GM18867 (cell line): ENCODE measurements at regions not wholly inside any gene's neighbourhood (a gene's known extent, or its start where the extent isn't known, plus 50 kb on each side); places are given as distances from the start of the nearest gene placed in this dataset.
A peak's percentile ranks its signal among the peaks of the same experiment; 100 is the strongest.
"Not testable (repeated sequence)": the region's sequence is repeated elsewhere in the genome, so short reads cannot be mapped to it uniquely, and the experiment has no call there.

ENCODE experiments used
- ATAC-seq: cut with Tn5 transposase; IDR thresholded peaks from one replicate; pipeline ENCODE4 v1.9.1; 2021; ENCODE audit warnings: mild to moderate bottlenecking, moderate library complexity; ENCODE audit not compliant: unreplicated experiment

GRCh38 chr14:37977481-37977880 lies 230.2 kb upstream of the SSTR1 start:
- ATAC-seq = no peak

DNA sequence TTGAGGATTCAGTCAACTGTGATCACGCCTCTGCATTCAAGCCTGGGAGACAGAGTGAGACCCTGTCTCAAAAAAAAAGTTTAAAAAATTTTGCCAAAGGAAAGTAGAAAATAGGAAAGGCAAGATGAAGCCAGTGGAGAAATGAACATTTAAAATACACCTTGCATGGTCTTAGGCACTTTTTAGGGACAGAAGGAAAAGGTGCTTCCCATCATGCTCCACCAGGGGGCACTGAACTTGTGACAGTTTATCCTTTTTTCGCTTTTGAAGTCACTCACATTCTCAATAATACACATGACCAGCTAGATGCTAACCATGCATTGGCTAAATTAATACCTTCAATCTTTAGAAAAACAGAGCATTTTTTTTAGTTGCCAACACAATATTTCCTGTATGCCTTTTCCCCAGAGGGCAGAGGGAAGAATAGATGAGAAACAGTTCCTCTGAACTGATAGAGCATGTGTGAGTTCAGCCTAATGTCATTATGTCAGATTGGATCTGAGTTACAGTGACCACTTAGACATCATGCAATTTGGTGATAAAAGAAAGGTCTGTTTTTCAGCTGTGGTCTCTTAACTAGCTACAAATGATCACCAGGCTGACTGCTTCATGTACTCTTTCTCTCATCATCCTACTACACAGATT lies 221.8 kb upstream of the SSTR1 start:
- ATAC-seq = peak; percentile 65

DNA sequence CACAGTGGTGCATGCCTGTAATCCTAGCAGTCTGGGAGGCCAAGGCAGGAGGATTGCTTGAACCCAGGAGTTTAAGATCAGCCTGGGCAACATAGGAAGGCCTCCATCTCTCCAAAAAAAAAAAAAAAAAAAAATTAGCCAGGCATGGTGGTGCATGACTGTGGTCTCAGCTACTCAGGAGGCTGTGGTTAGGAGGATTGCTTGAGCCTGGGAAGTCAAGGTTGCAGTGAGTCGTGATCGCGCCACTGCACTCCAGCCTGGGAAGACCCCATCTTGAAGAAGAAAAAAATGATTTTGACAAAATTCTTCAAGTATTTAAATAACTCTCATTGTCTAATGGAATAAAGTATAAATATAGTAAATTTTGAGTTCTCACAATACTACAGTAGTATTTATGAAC lies 219.2 kb upstream of the SSTR1 start:
- no peak for ATAC-seq

- ATAC-seq = no peak
These were observed 216.7 kb upstream of the SSTR1 start for GRCh38 chr14:37991027-37991426.

- no peak for ATAC-seq
These were observed 215.2 kb upstream of the SSTR1 start for GRCh38 chr14:37992499-37992898.

GRCh38 chr14:37994846-37995372 lies 212.8 kb upstream of the SSTR1 start:
- ATAC-seq = no peak

DNA sequence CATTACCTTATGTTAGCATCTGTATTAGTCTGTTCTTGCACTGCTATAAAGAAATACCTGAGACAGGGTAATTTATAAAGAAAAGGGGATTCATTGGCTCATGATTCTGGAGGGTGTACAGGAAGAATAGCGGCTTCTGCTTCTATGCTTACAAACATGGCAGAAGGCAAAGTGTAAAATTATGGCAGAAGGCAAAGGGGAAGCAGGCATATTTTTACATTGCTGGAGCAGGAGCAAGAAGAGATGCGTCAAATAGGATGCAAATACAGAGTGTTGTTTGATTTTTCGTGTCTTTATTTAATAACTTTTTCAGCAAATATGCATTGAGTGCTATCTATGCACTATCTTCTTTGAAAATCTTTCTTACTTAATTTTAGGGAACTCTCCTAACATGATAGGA lies 210.7 kb upstream of the SSTR1 start:
- ATAC-seq = no peak

DNA sequence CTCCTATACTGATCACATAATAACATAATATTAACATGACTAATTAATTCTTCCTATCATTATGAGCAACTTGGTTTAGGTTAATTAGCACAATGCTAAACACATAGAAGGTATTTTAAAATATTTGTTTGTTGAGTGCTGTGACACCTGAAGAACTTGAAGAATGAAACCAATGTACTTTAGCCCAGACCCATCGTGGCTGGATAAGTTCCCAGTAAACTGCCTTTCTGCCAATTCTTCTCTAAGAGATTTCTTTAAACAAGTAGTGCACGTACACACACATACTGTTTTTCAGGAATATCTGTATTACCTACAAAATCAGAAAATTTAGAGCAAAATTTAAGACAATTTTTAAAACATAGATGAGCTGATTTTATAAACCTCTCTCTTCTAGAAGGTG lies 207.4 kb upstream of the SSTR1 start:
- no peak for ATAC-seq

DNA sequence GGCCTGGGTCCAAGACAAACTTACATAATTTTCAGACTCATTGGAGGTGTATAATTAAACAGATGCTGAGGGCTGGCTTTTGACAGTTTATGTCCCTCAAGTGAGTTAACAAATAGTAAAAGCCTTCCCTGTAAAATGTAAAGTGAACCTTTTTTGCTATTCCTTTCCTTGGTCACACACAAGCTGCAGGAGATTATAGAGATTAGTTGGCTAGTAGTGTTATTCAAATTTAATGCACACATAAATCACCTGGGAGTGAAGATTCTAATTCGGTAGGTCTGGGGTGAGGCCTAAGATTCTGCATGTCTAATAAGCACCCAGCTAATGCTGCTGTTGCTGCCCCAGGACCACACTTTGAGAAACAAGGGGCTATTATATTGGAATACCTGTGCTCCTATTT lies 206.2 kb upstream of the SSTR1 start:
- no peak for ATAC-seq

DNA sequence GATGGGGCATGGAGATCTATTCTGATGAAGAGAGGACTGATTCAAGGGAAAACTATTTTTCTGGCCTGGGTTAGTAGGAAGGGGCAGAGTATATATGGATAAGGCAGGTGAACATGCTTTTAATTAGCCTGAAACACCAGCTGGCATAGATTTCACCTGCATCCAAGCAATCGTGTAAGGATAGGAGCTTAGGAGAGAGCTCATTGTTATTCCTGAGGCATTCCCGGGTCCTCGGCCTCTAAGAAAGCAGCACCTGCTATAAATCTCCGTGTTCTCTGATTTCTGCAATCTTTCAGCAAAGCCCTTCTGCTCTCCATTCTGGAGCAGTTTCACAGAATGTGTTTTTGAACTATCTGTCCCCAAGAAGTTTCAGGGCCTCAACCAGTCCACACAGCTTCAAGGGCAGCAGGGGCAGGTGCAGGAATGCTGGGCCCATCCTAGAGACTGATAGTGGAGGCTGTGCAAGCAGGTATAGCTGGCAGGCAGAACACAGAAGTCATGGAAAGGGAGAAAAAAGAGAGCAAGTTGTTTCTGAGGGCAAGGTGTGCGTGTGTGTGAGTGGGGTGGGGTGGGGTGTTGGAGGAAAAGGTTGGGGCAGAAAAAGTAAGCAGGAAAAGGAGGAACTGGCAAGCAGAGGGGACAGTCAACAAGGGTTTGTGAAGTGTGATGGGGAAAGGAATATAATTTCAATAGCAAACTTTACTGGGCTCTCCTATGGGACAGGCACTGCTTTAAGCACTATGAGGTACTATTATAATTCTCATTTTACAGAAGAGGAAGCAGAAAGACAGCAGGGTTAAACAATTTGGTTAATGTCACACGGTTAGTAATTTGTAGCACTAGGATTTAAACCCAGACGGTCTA lies 203.7 kb upstream of the SSTR1 start:
- ATAC-seq = no peak

GRCh38 chr14:38004610-38004879 lies 203.2 kb upstream of the SSTR1 start:
- ATAC-seq = no peak

DNA sequence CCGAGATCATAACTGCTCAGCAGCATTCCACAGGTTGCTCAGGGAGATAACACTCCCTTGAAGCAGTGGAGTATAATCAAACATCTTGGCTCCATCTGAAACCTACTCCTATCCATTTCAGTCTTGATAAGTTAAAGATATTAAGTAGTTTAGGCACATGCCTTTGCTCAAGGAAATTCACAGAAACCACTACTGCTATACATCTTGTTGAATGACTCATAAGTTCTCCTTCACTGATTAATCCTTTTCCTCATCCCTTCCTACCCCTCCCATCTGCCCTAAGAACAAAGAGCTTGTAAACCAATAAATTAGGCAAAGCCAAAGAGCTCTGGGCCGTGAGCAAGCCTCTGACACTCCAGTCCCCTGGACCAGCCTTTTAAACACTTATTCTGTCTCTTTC lies 196.5 kb upstream of the SSTR1 start:
- ATAC-seq = not testable (repeated sequence)

- ATAC-seq = no peak
These were observed 195.6 kb upstream of the SSTR1 start for GRCh38 chr14:38012056-38012455.

DNA sequence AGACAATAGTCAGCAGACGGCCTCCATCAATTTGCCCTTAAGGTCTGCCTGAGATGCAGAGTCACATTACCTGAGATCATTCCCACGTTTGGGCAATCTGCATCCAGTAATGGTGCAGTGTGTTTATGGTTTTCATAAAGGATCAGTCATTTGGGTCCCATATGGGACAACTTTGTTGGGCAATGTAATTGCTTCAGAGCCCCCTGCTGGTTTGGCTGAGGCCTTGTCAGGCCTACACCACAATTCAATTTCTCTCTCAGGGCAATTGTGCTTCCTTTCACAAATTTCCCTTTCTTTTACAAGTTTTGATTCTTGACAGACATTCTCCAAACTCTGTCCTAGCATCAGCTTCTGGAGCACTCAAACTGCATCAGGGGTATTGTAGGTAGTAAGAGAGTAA lies 191.2 kb upstream of the SSTR1 start:
- ATAC-seq = no peak

GRCh38 chr14:38021861-38022260 lies 185.8 kb upstream of the SSTR1 start:
- no peak for ATAC-seq

DNA sequence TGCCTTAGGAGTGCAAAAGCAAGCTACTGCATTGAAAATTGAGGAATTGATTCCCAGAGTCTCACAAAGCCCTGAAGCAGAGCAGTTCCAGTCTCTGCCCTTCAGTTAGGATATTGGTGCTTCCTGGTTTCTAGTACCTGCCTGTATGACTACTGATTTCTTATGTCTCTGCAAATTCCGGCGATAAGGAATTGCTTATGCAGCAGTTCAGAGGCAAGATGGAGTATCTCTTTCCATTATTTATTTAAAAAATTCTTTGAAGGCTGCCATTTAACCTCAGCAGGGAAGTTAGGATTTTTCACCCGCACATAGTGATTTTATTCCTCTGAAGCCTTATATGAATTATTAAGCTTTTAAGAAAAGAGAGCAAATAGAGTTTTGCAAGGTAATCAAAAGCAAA lies 184.9 kb upstream of the SSTR1 start:
- no peak for ATAC-seq

DNA sequence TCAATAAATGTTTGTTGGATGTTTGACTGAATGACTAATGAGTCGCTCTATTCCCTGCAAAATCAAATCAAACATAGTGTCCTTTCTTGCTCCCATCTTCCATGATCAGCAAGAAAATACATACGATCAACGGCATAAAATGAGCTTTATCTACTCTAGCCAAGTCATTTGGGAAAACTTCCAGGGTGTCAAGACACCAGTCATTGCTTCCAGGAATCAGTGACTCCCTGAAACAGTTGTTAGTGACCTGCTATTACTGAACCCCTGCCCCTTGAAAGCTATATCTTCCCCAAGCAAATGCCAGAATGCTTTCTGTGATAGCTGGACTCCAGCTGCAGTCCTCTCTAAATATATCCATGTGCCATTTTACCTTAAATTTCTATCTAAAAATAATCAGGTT lies 169.5 kb upstream of the SSTR1 start:
- no peak for ATAC-seq

DNA sequence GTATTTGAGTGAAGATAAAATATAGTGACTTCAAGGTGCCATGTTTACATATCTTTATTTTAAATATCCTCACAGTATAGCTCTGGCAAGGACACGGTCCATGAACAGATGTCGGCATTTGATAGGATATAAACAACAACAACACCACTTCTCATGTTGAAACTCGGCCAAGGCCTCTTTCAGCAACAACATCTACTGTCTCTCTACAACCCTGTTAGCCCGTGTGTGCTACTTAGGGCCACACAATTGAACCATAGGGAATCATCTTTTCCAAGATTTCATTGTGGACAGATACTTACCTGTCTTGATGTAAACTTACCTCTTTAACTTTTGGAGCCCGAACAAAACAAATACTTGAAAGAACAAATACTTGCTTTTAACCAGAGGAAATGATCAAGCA lies 168.7 kb upstream of the SSTR1 start:
- ATAC-seq = no peak

- ATAC-seq = no peak
These were observed 168.2 kb upstream of the SSTR1 start for GRCh38 chr14:38039496-38039895.

GRCh38 chr14:38040411-38040810 lies 167.3 kb upstream of the SSTR1 start:
- no peak for ATAC-seq

DNA sequence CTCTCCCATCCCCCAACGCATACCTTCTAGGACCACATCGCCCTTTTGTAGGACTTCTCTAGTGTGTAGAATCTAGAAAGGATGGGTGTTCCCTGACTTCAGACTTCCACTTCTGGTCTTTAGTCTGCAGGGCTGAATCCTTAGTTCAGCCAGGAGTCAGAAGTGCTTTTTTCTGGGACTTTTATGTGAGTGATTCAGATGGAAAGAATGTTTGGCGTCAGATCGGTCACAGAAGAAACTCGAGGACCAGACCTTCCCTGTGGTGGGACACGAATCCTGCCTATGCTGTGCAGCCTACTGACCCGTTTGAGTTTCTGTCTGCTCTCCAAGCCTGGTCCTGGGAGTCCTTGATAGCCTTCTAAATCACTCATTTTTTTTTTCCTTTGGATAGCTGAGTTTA lies 165.4 kb upstream of the SSTR1 start:
- ATAC-seq = no peak

- ATAC-seq = no peak
These were observed 163.0 kb upstream of the SSTR1 start for GRCh38 chr14:38044710-38045109.

GRCh38 chr14:38045461-38045860 lies 162.2 kb upstream of the SSTR1 start:
- ATAC-seq = no peak
